K562 (cell line): ENCODE measurements at regions not wholly inside any gene's neighbourhood (a gene's known extent, or its start where the extent isn't known, plus 50 kb on each side); places are given as distances from the start of the nearest gene placed in this dataset.
A peak's percentile ranks its signal among the peaks of the same experiment; 100 is the strongest.

ENCODE experiments used
- MAFG ChIP-seq: fragments of 450-650 bp; conservative IDR thresholded peaks from 2 replicates; pipeline ENCODE4 v1.6.1; 2016; ENCODE audit warnings: missing genetic modification characterization, missing compliant biosample characterization
- MIER1 ChIP-seq: fragments of 450-650 bp; IDR thresholded peaks from 2 replicates; pipeline ENCODE4 v1.6.1; 2016; ENCODE audit warnings: antibody characterized with exemption, mild to moderate bottlenecking, low read depth
- MYC ChIP-seq, 2 experiments: fragments of 250-450 bp in 1 of 2; sonication (Bioruptor Pico) in 1 of 2; IDR thresholded peaks; 2 replicates each; pipeline versions ENCODE4 v1.5.1 to v1.6.1; 2012 to 2021; ENCODE audit warnings: low read depth in 2 of 2, borderline replicate concordance in 1 of 2, improper control_type of control experiment in 1 of 2, low read length in 1 of 2, mild to moderate bottlenecking in 1 of 2, moderate library complexity in 1 of 2
- NFATC3 ChIP-seq: fragments of 450-650 bp; IDR thresholded peaks from 2 replicates; pipeline ENCODE4 v1.6.1; 2017; ENCODE audit warnings: mild to moderate bottlenecking
- SNRNP70 ChIP-seq: fragments of 200-400 bp; formaldehyde crosslinking; optimal IDR thresholded peaks from 2 replicates; pipeline ENCODE3; 2017; ENCODE audit warnings: low read depth, low read length
- SOX6 ChIP-seq: fragments of 450-650 bp; IDR thresholded peaks from 2 replicates; pipeline ENCODE4 v1.6.1; 2014; ENCODE audit warnings: mild to moderate bottlenecking
- TAF1 ChIP-seq: IDR thresholded peaks from 2 replicates; pipeline ENCODE4 v1.6.1; 2011; ENCODE audit warnings: mild to moderate bottlenecking, low read length, moderate library complexity; ENCODE audit not compliant: insufficient read depth, control insufficient read depth, severe bottlenecking; ENCODE audit errors: extremely low read depth
- ZNF143 ChIP-seq: sonication (generic); formaldehyde crosslinking; IDR thresholded peaks from 2 replicates; pipeline ENCODE4 v1.9.0; 2022; ENCODE audit warnings: mild to moderate bottlenecking, missing genetic modification reagents
- ZNF408 ChIP-seq: fragments of 250-450 bp; sonication (Bioruptor Pico); IDR thresholded peaks from 2 replicates; pipeline ENCODE4 v1.4.0; 2020; ENCODE audit warnings: low read depth, mild to moderate bottlenecking, moderate library complexity
- ZNF551 ChIP-seq: fragments of 250-450 bp; sonication (Bioruptor Pico); IDR thresholded peaks from 2 replicates; pipeline ENCODE4 v1.5.0; 2021; ENCODE audit warnings: mild to moderate bottlenecking, moderate library complexity
- TF ChIP-seq, protein P1 (sequence below): sonication (generic); formaldehyde crosslinking; IDR thresholded peaks from 2 replicates; pipeline ENCODE4 v1.8.1; 2023; ENCODE audit warnings: missing genetic modification reagents, mild to moderate bottlenecking, borderline replicate concordance
- TF ChIP-seq, protein P2 (sequence below), 2 experiments: fragments of 450-650 bp; formaldehyde crosslinking in 1 of 2; IDR thresholded peaks; 2 replicates each; pipeline versions ENCODE4 v1.4.0 to v1.6.1; 2014 to 2020; ENCODE audit warnings: mild to moderate bottlenecking in 2 of 2, borderline replicate concordance in 1 of 2, low read depth in 1 of 2

DNA sequence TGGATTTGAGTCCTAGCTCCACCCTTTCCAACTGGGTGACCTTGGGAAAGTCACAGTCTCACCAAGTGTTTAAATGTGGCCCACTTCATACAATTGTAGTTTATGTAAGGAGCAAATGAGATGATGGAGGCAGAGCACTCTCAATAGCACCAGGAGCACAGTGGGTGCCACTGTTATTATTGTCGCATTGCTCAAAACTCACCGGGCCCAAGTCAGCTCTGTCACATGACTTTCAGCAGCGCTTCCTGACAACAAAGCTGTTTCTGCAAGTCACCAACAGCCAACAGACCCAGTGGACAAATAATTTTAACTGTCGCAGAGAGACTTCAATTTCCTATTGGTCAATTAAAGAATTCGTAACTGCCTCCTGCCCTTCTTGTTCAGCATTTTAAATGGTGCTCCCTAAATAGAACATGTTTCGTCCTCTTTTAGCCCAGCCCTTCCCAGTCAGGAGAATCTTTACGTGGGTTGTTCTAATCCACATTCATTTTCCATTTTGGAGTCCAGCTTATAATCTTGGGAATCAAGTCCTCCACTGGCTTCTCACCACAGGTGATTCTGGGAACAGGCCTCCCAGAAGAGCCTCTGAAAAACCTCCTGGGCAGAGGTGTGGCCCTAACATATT, 415.6 kb upstream of the NPVF start (continued):
- TF ChIP-seq ZNF143 (CRISPR knock-in tag) (no peak), SOX6 (no peak), TAF1 (no peak), ZNF551 (no peak), SNRNP70 (no peak), ZNF408 (CRISPR knock-in tag) (no peak), MIER1 (no peak), MAFG (tag) (peak; percentile 87), NFATC3 (no peak), MYC (IDR thresholded peaks at IDR 0.05; ENCODE audit: low read depth, low read length) (no peak), MYC (CRISPR knock-in tag; IDR thresholded peaks at IDR 0.05; ENCODE audit: borderline replicate concordance, low read depth) (no peak)
- TF ChIP-seq, protein P1, sequence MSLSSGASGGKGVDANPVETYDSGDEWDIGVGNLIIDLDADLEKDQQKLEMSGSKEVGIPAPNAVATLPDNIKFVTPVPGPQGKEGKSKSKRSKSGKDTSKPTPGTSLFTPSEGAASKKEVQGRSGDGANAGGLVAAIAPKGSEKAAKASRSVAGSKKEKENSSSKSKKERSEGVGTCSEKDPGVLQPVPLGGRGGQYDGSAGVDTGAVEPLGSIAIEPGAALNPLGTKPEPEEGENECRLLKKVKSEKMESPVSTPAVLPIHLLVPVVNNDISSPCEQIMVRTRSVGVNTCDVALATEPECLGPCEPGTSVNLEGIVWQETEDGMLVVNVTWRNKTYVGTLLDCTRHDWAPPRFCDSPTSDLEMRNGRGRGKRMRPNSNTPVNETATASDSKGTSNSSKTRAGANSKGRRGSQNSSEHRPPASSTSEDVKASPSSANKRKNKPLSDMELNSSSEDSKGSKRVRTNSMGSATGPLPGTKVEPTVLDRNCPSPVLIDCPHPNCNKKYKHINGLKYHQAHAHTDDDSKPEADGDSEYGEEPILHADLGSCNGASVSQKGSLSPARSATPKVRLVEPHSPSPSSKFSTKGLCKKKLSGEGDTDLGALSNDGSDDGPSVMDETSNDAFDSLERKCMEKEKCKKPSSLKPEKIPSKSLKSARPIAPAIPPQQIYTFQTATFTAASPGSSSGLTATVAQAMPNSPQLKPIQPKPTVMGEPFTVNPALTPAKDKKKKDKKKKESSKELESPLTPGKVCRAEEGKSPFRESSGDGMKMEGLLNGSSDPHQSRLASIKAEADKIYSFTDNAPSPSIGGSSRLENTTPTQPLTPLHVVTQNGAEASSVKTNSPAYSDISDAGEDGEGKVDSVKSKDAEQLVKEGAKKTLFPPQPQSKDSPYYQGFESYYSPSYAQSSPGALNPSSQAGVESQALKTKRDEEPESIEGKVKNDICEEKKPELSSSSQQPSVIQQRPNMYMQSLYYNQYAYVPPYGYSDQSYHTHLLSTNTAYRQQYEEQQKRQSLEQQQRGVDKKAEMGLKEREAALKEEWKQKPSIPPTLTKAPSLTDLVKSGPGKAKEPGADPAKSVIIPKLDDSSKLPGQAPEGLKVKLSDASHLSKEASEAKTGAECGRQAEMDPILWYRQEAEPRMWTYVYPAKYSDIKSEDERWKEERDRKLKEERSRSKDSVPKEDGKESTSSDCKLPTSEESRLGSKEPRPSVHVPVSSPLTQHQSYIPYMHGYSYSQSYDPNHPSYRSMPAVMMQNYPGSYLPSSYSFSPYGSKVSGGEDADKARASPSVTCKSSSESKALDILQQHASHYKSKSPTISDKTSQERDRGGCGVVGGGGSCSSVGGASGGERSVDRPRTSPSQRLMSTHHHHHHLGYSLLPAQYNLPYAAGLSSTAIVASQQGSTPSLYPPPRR (CRISPR knock-in tag) = no peak
- TF ChIP-seq, protein P2, sequence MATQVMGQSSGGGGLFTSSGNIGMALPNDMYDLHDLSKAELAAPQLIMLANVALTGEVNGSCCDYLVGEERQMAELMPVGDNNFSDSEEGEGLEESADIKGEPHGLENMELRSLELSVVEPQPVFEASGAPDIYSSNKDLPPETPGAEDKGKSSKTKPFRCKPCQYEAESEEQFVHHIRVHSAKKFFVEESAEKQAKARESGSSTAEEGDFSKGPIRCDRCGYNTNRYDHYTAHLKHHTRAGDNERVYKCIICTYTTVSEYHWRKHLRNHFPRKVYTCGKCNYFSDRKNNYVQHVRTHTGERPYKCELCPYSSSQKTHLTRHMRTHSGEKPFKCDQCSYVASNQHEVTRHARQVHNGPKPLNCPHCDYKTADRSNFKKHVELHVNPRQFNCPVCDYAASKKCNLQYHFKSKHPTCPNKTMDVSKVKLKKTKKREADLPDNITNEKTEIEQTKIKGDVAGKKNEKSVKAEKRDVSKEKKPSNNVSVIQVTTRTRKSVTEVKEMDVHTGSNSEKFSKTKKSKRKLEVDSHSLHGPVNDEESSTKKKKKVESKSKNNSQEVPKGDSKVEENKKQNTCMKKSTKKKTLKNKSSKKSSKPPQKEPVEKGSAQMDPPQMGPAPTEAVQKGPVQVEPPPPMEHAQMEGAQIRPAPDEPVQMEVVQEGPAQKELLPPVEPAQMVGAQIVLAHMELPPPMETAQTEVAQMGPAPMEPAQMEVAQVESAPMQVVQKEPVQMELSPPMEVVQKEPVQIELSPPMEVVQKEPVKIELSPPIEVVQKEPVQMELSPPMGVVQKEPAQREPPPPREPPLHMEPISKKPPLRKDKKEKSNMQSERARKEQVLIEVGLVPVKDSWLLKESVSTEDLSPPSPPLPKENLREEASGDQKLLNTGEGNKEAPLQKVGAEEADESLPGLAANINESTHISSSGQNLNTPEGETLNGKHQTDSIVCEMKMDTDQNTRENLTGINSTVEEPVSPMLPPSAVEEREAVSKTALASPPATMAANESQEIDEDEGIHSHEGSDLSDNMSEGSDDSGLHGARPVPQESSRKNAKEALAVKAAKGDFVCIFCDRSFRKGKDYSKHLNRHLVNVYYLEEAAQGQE (IDR thresholded peaks at IDR 0.05; ENCODE audit: borderline replicate concordance) = no peak
- TF ChIP-seq, protein P2 (CRISPR knock-in tag; IDR thresholded peaks at IDR 0.05; ENCODE audit: low read depth) = no peak
